Loucy (cell line): ENCODE measurements at regions not wholly inside any gene's neighbourhood (a gene's known extent, or its start where the extent isn't known, plus 50 kb on each side); places are given as distances from the start of the nearest gene placed in this dataset.

Experiments
- CTCF ChIP-seq: fragments of 200-600 bp; sonication (generic); conservative IDR thresholded peaks from 2 replicates; pipeline ENCODE4 v1.5.1; 2014; ENCODE audit warnings: mild to moderate bottlenecking, antibody characterized with exemption, low read length
- EZH2phosphoT487 ChIP-seq: fragments of 200-600 bp; IDR thresholded peaks from 2 replicates; pipeline ENCODE4 v1.6.1; 2018; ENCODE audit warnings: antibody characterized with exemption, mild to moderate bottlenecking, moderate library complexity, borderline replicate concordance

- TF ChIP-seq CTCF (no peak), EZH2phosphoT487 (no peak)
Measured at GRCh38 chr2:226580403-226580802, 219.2 kb downstream of the IRS1 start.
